ENCODE measurements at regions not wholly inside any gene's neighbourhood (a gene's known extent, or its start where the extent isn't known, plus 50 kb on each side); places are given as distances from the start of the nearest gene placed in this dataset.

DNA sequence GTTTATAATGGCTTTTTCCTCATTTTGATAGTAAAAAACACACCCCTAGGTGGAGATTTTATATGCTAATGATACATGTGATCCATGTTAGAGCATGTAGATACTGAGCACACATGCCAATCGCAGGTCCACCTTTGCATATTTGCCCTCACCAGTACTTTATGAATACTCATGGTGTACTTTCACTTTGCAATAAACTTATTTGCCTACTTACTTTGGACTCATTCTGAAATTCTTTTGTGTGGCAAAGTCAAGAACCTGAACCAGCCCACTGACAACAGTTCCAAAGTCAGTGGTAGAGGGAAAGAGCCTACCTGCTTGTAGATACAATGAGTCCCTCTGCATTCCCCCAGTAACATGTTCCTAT lies 58.5 kb upstream of the DHRS4 start:
- Histone ChIP-seq H3K4me1 (ENCODE audit: control insufficient read depth, insufficient read depth, low read length) (no peaks in the 10 kb centered on the region), H3K27ac (ENCODE audit: insufficient read depth, low read length) (no peak overlapping the region), H3K9ac (ENCODE audit: low read depth, low read length) (no peak overlapping the region), H4K5ac (ENCODE audit: low read depth, low read length) (no peak overlapping the region), H2AFZ (replicated peaks; ENCODE audit: low read length, poor library complexity) (no peak overlapping the region), H3K4ac (ENCODE audit: low read depth, low read length) (no peak overlapping the region), H2BK20ac (ENCODE audit: low read depth, low read length) (no peak overlapping the region), H3K14ac (replicated peaks; ENCODE audit: low read depth, low read length) (no peak overlapping the region), H4K20me1 (ENCODE audit: insufficient read depth, low read length) (no peaks in the 10 kb centered on the region), H2BK15ac (ENCODE audit: low read depth, low read length) (no peak overlapping the region), H3K9me1 (ENCODE audit: insufficient read depth, low read length) (no peaks in the 10 kb centered on the region), H4K91ac (ENCODE audit: insufficient read depth, low read depth, low read length) (no peak overlapping the region), H3K4me3 (ENCODE audit: insufficient read depth, low read depth, low read length) (no peak overlapping the region), H3K27me3 (ENCODE audit: control insufficient read depth, insufficient read depth, low read length) (no peaks in the 10 kb centered on the region), H2BK5ac (ENCODE audit: low read depth, low read length, poor library complexity, severe bottlenecking) (no peak overlapping the region), H3K56ac (ENCODE audit: extremely low read depth, insufficient read depth, low read length) (no peak overlapping the region), H3K9me3 (ENCODE audit: control insufficient read depth, insufficient read depth, low read length) (no peaks in the 10 kb centered on the region), H3K36me3 (ENCODE audit: control insufficient read depth, insufficient read depth, low read length) (no peaks in the 10 kb centered on the region), H2BK120ac (ENCODE audit: low read depth, low read length) (no peak overlapping the region), H3K4me2 (ENCODE audit: low read depth, low read length) (no peak overlapping the region), H2AK9ac (replicated peaks; ENCODE audit: low read depth, low read length, poor library complexity) (no peak overlapping the region), H4K8ac (ENCODE audit: low read depth in 2 of 2, low read length in 2 of 2) (no peak overlapping the region), H3K23ac (ENCODE audit: low read depth, low read length) (no peak overlapping the region), H3K79me1 (ENCODE audit: low read depth in 1 of 2, low read length in 2 of 2) (no peaks in the 10 kb centered on the region), H2AK5ac (ENCODE audit: low read depth, low read length) (no peak overlapping the region), H3K18ac (ENCODE audit: low read depth, low read length) (no peak overlapping the region)
- ChIA-PET POLR2A (ENCODE audit: unreplicated experiment) (no interaction called here), CTCF (interaction anchor here (1.0 kb wide), 1 partner anchor 16 kb away, joined by 3 read pairs; no protein-coding TSS in a partner anchor)
- TF ChIP-seq CHD1 (IDR thresholded peaks at IDR 0.05; ENCODE audit: low read depth, low read length) (no peak), MXI1 (IDR thresholded peaks at IDR 0.05; ENCODE audit: borderline replicate concordance, low read depth, low read length) (no peak), POLR2A (IDR thresholded peaks at IDR 0.05; ENCODE audit: low read depth, low read length) (no peak), RFX5 (IDR thresholded peaks at IDR 0.05; ENCODE audit: low read depth, low read length) (no peak), MAFK (IDR thresholded peaks at IDR 0.05; ENCODE audit: low read depth, low read length) (no peak), RCOR1 (IDR thresholded peaks at IDR 0.05; ENCODE audit: insufficient replicate concordance, low read length) (no peak), CEBPB (IDR thresholded peaks at IDR 0.05; ENCODE audit: low read depth, low read length) (no peak), SMC3 (IDR thresholded peaks at IDR 0.05; ENCODE audit: low read depth, low read length) (no peak), BHLHE40 (IDR thresholded peaks at IDR 0.05; ENCODE audit: low read depth, low read length) (no peak), FOS (IDR thresholded peaks at IDR 0.05; ENCODE audit: low read depth, low read length) (no peak), RAD21 (IDR thresholded peaks at IDR 0.05; ENCODE audit: low read length) (no peak), MAZ (IDR thresholded peaks at IDR 0.05; ENCODE audit: borderline replicate concordance, low read depth, low read length) (no peak)
- TF ChIP-seq, protein P1, sequence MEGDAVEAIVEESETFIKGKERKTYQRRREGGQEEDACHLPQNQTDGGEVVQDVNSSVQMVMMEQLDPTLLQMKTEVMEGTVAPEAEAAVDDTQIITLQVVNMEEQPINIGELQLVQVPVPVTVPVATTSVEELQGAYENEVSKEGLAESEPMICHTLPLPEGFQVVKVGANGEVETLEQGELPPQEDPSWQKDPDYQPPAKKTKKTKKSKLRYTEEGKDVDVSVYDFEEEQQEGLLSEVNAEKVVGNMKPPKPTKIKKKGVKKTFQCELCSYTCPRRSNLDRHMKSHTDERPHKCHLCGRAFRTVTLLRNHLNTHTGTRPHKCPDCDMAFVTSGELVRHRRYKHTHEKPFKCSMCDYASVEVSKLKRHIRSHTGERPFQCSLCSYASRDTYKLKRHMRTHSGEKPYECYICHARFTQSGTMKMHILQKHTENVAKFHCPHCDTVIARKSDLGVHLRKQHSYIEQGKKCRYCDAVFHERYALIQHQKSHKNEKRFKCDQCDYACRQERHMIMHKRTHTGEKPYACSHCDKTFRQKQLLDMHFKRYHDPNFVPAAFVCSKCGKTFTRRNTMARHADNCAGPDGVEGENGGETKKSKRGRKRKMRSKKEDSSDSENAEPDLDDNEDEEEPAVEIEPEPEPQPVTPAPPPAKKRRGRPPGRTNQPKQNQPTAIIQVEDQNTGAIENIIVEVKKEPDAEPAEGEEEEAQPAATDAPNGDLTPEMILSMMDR (conservative IDR thresholded peaks at IDR 0.05; ENCODE audit: low read depth, low read length) = no peak
- TF ChIP-seq, protein P2, sequence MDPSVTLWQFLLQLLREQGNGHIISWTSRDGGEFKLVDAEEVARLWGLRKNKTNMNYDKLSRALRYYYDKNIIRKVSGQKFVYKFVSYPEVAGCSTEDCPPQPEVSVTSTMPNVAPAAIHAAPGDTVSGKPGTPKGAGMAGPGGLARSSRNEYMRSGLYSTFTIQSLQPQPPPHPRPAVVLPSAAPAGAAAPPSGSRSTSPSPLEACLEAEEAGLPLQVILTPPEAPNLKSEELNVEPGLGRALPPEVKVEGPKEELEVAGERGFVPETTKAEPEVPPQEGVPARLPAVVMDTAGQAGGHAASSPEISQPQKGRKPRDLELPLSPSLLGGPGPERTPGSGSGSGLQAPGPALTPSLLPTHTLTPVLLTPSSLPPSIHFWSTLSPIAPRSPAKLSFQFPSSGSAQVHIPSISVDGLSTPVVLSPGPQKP (IDR thresholded peaks at IDR 0.05; ENCODE audit: borderline replicate concordance, low read depth, low read length) = no peak
- BruUV-seq (replicated peaks) = no TSS peak
- intact Hi-C loops (cut with micrococcal nuclease) (no loop called here), in situ Hi-C loops (cut with MboI; ENCODE audit: low sequenced_read_pairs) (no loop called here), dilution Hi-C loops (cut with HindIII; ENCODE audit: low sequenced_read_pairs, unreplicated experiment) (no loop called here)
- no peak for DNase-seq
- no CpG with 5 or more reads among the region's 1 CpG for WGBS, 2 experiments (ENCODE audit: extremely low coverage in 2 of 2, insufficient read length in 1 of 2)
- no peak for ATAC-seq (ENCODE audit: low read depth)

All from IMR-90 (cell line).